HG03095 (cell line): ENCODE measurements at regions not wholly inside any gene's neighbourhood (a gene's known extent, or its start where the extent isn't known, plus 50 kb on each side); places are given as distances from the start of the nearest gene placed in this dataset.
"Not testable (repeated sequence)": the region's sequence is repeated elsewhere in the genome, so short reads cannot be mapped to it uniquely, and the experiment has no call there.

ENCODE experiments used
- ATAC-seq: cut with Tn5 transposase; IDR thresholded peaks from one replicate; pipeline ENCODE4 v1.9.1; 2021; ENCODE audit warnings: moderate library complexity; ENCODE audit not compliant: unreplicated experiment

DNA sequence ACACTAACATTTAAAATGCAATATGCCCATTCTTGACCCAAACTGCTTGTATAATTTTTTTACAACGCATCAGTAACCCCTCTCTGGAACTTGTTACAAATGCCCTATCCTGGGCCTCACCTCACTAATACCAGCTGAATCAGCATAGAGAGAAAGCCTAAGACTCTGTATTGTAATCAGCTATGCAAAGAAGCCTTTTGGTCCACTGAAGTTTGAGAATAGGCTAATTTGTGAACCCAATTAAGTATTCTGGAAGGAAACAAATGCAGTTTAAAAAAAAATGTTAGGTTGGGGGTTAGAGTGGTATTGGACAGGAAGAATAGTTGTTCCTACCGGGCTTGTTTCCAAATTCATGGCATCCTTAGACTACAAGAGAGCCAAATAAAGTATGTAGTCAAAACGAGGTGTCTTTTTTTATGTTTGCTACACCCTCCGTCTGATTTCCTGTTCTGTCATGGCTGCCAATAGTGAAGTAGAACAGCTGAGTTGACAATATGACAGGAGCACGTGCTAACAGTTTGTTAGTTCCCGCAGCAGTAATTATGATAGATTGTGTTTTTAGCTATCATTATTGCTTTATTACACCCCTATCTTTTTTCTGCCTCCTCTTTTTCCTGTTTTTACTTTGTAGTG, 1048.7 kb upstream of the NUDT12 start:
- ATAC-seq: no peak

DNA sequence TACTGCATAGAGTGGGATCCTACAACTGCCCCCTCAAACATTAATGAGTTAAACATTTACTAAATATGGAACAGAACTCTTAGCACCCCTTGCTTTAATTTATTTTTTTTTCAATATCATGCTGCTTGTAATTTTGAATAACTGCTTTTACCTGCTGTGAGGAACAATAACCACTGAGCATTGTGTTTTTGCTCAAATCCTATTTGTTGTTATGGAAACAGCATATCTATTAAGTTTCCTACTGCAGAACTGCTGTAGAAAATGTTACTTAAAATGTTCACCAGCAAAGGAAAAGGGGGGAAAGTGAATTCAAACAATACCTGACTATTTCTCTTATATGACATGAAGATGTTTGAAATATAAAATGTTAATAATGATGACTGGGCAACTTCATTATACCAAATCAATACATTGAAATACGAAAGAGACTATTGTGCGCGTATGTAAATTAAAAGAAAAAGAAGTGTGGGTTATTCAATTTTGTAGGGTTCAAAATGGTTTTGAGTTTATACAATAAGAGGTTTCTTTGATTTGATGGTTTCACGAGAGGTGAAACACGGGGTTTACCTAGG, 1043.8 kb upstream of the NUDT12 start:
- ATAC-seq: no peak

DNA sequence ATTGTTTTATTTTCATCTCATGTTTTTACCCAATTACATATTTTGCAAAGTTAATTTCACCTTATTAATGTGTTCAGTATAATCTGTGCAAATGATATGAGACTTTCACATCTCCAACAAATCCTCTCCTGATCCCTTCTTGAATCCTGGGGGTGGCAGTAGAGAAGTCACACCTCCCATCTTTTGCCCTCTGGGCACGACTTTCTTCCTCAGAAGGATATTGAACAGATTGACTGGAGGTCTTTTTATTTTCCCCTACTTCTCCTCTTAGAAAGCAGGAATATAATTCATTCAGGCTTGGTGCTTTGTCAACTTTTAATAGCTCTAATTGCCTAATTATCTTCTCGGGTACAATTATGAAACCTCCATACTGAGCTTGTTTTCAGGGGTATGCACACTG, 1037.1 kb upstream of the NUDT12 start:
- no peak for ATAC-seq

DNA sequence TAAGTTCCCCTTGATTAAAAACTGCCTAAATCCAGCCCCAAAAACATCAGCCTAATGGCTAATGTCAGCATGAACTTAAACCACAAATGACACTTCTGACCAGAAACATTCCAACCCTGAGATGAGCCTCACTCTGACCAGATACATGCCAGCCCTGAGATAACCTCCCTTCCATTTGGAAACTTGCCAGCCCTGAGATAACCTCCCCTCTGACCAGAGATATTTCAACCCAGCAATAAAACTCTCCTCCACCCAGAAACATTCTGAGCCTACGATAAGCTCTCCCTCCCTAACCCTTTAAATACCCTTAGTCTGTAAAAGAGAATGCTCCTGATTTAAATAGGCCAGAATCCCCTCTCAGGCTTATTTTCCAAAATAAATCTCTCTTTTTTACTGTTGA, 1035.7 kb upstream of the NUDT12 start:
- no peak for ATAC-seq

DNA sequence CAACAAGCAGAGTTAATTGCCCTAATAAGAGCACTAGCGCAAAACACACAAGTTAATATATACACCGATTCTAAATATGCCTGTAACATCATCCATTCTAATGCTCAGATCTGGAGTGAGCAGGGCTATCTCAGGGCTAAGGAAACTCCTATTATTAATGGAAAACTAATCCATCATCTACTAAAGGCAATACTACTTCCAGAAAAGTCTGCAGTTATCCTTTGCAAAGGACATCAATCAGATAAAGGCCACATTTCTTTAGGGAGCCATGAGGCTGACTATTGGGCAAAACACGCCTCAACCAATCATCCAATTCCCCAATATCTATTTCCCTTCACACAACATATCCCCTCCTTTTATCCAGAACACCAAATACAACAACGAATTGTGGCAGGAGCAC, 1032.3 kb upstream of the NUDT12 start:
- ATAC-seq: no peak

DNA sequence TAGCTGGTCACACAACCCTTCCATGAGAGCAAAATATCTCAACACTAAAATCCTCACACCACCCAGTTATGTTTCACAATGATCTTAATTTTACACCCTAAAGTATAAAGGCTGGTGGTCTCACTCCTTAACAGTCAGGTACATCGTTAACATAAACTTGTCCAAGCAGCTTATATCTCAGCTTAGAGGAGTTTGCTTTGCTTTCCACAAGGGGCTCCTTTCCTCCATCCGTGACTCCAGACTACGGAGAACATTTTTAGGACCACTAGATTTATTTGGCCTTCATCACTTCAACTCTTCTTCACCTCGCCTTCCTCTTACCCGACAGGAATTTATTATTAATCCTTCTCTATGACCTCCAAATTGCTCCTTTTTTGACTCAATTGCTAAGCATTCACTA, 1014.1 kb upstream of the NUDT12 start:
- ATAC-seq: no peak

DNA sequence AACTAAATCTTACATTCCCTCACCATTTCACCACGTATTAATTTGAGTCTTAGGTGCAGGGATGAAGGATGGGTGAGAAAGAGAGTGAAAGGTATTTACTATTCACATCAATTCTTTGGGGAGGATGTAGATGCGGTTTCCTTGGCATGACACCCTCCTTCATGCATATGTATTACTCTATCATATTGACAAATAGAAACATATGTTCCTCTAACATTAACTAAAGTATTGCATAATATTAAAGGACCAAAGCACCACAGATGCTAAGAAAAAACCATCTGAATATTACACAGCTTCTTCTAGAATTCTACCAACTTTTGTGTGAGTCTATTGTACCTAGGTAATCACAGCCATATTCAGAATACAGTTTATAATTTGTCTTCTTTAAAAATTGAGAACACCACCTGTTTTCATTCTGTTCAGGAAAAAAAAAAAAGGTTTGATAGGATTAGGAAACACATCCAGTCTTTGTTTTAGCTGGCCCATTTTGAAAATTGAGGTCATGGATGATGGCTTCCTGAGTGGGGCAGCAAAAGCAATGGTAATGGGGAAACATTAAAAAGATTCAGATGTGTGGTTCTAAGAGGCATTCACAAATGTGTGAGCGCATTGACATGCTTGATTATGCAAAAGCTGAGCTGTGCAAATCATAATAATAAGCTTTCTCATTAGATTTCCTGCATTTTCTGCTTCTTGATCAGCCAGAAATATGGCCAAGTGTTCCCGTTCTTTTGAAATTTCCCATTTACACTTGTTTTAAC, 1011.5 kb upstream of the NUDT12 start:
- no peak for ATAC-seq

DNA sequence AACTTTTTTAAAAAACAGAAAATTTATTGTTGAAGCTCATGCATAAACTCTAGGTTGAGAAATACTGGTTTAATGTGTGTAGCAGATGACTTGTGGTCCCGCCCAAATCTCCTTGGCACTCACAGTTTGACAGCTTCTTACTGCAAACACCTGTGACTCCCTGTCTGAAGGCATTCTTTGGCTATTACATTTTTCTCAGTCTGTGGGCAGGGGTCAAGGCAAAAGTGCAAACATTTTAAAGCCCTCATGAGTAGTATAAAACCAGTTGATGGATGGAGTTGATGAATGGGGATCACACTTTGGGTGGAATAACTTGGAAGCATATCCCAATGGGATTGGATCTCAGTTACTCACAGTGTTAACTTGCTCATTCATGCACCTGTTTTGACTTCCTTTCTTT, 1007.0 kb upstream of the NUDT12 start:
- no peak for ATAC-seq

DNA sequence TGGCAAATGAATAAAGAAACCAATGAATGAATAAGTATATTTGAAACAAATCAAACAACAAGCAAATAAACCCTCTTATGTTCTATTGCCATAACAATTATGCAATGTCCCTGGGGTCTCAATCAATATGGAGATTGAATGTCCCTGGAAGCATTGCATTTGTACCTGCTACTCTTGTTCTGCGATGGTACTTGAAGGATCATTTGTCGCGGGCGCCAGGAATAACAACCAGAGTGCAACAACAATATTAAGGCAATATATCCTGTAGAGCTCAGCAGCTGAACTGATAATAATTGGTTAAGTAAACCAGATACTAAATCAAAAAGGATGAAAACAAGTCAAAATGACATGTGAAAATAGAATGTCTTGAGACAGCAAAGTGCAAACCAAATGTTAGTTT, 1001.9 kb upstream of the NUDT12 start:
- no peak for ATAC-seq

DNA sequence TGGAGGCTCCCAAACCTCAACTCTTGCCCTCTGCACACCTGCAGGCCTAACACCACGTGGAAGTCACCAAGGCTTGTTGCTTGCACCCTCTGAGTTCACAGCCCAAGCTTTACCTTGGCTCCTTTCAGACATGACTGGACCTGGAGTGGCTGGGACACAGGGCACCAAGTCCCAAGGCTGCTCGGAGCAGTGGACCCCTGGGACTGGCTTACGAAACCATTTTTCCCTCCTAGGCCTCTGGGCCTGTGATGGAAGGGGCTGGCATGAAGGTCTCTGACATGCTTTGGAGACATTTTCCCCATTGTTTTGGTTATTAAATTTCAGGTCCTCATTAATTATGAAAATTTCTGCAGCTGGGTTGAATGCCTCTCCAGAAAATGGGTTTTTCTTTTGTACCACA, 994.4 kb upstream of the NUDT12 start:
- no peak for ATAC-seq

DNA sequence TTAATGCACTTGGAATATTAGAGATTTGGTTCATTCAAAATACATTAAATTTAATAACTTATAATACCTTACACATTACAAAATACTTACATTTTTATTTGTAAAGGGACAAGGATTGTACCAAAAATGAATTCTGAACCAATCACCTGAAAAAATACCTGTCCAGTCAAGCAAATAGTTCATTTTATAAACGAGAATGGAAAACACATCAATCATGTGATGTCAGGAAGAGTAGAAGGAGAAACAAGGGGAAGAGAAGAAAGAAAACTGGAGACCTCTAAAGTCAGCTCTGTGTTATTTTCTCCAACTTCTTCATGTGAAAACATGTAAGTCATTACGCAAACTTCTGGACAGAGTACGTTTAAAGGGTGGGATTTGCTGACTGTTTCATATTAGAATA, 989.0 kb upstream of the NUDT12 start:
- no peak for ATAC-seq

DNA sequence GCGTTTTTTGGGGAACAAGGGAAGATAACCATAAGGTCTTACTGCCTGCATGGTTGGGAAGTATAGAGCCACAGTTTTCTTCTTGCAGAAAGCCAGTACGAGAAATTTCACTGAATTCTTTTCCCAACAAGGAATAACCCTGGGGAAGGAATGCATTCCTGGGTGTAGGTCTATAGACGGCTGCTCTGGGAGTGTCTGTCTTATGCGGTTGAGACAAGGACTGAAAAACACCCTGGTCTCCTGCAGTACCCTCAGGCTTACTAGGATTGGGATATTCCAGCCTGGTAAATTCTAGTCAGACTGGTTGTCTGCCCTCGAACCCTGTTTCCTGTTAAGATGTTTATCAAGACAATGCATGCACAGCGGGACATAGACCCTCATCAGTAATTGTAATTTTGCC, 984.3 kb upstream of the NUDT12 start:
- ATAC-seq: not testable (repeated sequence)

DNA sequence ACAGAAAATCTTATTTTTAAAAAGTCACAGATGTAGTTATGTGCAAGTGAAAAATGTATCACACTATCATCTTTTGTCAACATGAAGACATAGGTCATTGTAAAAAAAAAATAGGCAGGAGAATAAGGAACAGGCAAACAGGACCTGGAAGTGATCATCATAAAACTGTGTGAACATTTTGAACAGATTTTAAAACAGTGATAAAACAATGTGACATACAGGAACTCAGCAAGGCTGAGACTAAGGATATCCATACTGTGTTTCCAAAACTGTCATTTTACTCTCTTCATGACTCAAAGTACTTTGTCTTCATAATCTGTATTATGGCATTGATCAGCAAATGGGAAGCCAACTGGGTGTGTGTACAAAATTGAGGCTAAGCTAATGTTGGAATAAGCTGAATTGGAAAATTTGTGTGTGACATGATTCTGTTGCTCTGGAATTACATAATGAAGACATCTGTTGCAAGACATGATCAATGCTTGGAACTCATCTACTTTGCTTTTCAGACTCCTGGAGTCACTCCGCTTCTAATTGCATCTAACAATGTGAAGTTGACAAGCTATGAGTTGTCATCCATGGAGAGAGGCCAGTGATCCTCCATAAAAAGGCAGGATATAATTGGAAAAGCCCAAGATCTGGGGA, 978.7 kb upstream of the NUDT12 start:
- ATAC-seq: no peak

DNA sequence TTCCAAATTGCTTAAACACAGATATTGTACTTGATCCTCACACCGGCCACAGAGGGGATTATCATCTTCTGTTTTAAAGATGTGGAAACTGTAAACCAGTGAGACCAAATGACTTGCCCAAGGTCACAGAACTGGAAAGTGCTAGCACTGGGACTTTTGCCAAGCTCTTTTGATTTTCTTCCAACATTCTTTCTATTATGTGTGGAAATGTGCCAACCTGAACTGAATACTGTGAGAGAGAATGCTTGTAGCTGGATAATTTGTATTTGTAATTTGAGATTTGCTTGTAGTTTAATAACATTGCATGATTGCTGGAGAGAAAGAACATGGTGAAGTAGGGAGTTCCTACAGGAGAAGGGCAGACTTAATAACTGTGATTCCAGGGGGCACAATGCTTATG, 977.9 kb upstream of the NUDT12 start:
- no peak for ATAC-seq

DNA sequence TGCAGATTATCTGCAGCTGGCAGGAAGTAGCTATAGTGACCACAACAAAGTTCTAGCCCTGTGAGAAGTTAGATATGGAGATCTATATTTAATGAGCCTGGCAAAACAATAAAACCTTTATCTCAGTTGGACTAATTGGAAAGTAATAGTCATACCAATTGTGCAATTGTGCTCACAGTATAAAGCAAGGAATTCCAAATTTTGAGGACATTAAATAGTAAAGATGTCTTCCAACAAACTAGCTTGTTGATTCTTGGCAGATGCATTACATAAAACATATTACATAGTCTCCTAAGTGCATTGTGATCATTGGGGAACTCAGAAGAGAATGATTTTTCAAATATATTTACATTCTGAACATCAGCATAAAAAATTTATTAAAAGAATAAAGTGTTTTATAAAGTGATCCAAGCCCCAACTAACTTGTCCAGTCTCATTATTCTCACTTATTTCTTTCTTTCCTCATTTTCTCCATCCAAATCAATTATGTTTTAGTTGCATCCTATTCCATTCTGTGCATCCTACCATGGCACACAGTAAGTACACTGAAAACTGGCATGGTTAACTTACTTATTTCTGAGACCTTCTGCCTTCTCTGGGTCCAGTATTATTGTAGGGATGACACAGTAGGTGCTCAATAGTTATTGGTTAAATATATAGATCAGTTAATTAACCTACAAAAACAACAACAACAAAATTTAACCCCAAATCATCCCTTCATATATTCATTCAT, 977.2 kb upstream of the NUDT12 start:
- ATAC-seq: no peak

DNA sequence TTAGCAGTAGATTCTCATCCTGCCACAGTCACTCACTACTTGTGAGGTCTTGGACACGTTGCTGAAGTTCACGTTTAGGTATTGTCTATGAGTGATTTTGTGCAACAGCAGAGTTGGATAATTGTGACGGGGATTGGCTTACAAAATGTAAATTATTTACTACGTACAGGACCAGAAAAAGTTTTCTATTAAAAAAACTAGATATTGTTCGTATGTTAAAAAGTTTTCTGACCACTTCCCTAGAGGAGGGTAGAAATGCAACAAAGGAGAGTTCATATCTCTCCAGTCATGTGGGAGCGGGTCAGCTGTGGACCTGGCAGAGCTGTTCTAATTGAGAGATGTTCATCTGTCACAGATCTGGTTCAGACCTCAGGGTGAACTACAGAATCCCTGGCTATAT, 976.1 kb upstream of the NUDT12 start:
- no peak for ATAC-seq

DNA sequence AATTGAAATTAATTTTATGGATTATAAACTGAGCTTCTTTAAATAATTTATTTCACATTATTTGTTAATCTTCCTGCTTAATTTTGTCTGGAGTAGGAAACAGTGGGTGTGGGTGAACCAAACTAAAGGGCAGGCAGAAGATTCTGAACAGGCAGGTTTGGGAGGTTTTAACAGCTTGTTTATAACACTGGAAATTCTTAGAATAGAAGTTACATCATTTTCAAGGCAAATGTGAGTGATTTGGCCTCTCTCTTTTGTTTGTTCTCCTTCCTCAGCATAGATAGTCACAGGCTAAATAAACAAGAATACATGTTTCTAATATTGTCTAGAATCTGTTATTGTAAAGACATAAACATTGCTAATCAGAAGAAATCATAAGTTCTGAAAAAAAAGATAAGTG, 970.9 kb upstream of the NUDT12 start:
- ATAC-seq: no peak

DNA sequence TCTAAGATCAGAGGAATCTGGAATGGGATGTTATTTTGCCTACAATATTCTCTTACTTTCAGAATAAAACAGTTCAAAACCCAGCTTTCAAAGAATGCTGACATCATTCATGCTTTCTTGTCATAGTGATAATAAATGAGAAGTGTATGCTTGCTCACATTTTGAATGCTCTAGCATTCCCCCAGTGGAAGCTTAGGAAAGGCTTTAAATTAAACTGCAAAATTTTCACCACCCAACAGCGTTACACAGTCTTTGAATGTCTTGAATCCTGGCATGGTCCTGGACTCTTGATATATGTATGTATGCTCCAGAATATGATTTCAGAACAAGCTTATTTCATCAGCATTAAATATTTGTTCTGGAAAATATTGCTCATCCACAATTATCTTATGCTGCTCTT, 964.3 kb upstream of the NUDT12 start:
- ATAC-seq: no peak

DNA sequence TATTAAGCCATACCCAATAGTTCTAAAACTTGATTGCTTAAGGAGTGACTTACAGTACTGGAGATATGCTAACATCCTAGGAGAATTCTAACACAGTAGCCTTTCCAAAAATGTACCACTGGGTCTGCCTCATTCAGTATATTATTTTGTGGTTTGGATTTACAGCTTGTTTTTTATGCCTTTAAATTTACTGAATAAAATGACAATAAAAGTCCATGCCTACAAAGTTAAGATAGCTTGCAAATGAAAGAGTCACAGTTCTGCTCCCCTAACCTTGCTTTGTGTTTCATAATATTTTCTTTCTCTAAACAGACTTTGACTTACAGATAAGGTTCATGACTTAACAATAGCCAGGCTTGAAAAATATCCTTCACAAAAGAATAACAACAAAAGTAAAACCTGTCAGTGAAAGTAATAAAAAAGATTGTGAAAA, 951.1 kb upstream of the NUDT12 start:
- ATAC-seq: no peak

DNA sequence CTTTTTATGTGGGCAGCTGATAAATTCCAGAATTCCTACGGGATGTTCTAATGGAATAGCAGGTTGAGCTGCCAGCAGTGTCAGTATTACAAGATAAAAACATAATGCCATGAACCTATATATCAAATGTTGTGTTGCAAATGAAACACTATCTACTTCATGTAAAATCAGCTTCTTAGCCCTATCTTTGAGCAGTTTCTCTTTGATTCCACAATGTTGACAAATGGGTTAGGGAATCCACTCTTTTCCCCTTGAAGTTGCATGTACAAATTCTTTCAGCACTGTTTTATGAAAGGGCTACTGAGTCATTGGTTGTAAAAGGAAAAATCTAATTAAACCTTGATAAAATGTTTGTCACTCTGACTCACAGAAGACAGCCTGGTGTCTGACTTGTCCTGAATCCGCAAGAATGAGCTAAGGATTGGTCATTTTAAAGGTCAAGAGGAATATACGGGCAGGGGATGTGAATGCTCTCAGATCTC, 950.6 kb upstream of the NUDT12 start:
- ATAC-seq: no peak
